ENCODE measurements at regions not wholly inside any gene's neighbourhood (a gene's known extent, or its start where the extent isn't known, plus 50 kb on each side); places are given as distances from the start of the nearest gene placed in this dataset.

- H4K20me1 ChIP-seq (ENCODE audit: insufficient read depth, low read length) = no peaks in the 10 kb centered on the region
- POLR2A ChIA-PET = no interaction called here
- H3K27ac ChIP-seq (ENCODE audit: extremely low read length, insufficient read depth, low read length) = no peak overlapping the region
- in situ Hi-C loops (cut with HindIII; ENCODE audit: extremely low pct_ligation_motif_present, low pct_unique_long_range_greater_than_20kb) = no loop called here
- no peak overlapping the region for H3K9ac ChIP-seq (ENCODE audit: insufficient read depth, low read depth, low read length)
- FAIRE-seq = no peak
- no peaks in the 10 kb centered on the region for H3K4me1 ChIP-seq (ENCODE audit: insufficient read depth, low read length)
- TF ChIP-seq ZNF839 (CRISPR knock-in tag; IDR thresholded peaks at IDR 0.05; ENCODE audit: borderline replicate concordance) = no peak
- no peak for TF ChIP-seq ZNF629 (CRISPR knock-in tag; conservative IDR thresholded peaks at IDR 0.05)
- TF ChIP-seq NFIC (IDR thresholded peaks at IDR 0.05; ENCODE audit: low read length) = no peak
- no peak for TF ChIP-seq MTA3 (CRISPR knock-in tag; IDR thresholded peaks at IDR 0.05)
- TF ChIP-seq, protein P1, sequence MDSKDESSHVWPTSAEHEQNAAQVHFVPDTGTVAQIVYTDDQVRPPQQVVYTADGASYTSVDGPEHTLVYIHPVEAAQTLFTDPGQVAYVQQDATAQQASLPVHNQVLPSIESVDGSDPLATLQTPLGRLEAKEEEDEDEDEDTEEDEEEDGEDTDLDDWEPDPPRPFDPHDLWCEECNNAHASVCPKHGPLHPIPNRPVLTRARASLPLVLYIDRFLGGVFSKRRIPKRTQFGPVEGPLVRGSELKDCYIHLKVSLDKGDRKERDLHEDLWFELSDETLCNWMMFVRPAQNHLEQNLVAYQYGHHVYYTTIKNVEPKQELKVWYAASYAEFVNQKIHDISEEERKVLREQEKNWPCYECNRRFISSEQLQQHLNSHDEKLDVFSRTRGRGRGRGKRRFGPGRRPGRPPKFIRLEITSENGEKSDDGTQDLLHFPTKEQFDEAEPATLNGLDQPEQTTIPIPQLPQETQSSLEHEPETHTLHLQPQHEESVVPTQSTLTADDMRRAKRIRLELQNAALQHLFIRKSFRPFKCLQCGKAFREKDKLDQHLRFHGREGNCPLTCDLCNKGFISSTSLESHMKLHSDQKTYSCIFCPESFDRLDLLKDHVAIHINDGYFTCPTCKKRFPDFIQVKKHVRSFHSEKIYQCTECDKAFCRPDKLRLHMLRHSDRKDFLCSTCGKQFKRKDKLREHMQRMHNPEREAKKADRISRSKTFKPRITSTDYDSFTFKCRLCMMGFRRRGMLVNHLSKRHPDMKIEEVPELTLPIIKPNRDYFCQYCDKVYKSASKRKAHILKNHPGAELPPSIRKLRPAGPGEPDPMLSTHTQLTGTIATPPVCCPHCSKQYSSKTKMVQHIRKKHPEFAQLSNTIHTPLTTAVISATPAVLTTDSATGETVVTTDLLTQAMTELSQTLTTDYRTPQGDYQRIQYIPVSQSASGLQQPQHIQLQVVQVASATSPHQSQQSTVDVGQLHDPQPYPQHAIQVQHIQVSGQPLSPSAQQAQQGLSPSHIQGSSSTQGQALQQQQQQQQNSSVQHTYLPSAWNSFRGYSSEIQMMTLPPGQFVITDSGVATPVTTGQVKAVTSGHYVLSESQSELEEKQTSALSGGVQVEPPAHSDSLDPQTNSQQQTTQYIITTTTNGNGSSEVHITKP (CRISPR knock-in tag; IDR thresholded peaks at IDR 0.05; ENCODE audit: low read depth) = no peak
- no peak for TF ChIP-seq ZNF570 (CRISPR knock-in tag; IDR thresholded peaks at IDR 0.05; ENCODE audit: borderline replicate concordance)
- no peak for TF ChIP-seq IKZF1 (IDR thresholded peaks at IDR 0.05)
- TF ChIP-seq, protein P2, sequence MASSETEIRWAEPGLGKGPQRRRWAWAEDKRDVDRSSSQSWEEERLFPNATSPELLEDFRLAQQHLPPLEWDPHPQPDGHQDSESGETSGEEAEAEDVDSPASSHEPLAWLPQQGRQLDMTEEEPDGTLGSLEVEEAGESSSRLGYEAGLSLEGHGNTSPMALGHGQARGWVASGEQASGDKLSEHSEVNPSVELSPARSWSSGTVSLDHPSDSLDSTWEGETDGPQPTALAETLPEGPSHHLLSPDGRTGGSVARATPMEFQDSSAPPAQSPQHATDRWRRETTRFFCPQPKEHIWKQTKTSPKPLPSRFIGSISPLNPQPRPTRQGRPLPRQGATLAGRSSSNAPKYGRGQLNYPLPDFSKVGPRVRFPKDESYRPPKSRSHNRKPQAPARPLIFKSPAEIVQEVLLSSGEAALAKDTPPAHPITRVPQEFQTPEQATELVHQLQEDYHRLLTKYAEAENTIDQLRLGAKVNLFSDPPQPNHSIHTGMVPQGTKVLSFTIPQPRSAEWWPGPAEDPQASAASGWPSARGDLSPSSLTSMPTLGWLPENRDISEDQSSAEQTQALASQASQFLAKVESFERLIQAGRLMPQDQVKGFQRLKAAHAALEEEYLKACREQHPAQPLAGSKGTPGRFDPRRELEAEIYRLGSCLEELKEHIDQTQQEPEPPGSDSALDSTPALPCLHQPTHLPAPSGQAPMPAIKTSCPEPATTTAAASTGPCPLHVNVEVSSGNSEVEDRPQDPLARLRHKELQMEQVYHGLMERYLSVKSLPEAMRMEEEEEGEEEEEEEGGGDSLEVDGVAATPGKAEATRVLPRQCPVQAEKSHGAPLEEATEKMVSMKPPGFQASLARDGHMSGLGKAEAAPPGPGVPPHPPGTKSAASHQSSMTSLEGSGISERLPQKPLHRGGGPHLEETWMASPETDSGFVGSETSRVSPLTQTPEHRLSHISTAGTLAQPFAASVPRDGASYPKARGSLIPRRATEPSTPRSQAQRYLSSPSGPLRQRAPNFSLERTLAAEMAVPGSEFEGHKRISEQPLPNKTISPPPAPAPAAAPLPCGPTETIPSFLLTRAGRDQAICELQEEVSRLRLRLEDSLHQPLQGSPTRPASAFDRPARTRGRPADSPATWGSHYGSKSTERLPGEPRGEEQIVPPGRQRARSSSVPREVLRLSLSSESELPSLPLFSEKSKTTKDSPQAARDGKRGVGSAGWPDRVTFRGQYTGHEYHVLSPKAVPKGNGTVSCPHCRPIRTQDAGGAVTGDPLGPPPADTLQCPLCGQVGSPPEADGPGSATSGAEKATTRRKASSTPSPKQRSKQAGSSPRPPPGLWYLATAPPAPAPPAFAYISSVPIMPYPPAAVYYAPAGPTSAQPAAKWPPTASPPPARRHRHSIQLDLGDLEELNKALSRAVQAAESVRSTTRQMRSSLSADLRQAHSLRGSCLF (CRISPR knock-in tag; IDR thresholded peaks at IDR 0.05; ENCODE audit: borderline replicate concordance) = no peak
- no peak for TF ChIP-seq HNRNPL (IDR thresholded peaks at IDR 0.05; ENCODE audit: low read depth, low read length)
- TF ChIP-seq MTA1 (CRISPR knock-in tag; IDR thresholded peaks at IDR 0.05; ENCODE audit: borderline replicate concordance) = no peak
- no peaks in the 10 kb centered on the region for H3K79me2 ChIP-seq (ENCODE audit: insufficient read depth, low read length)
- no TSS peak for BruUV-seq (replicated peaks)
- ATAC-seq = no peak
- CTCF ChIA-PET (ENCODE audit: low intra/inter-chr PET ratio, low total read pairs) = no interaction called here
- H3K36me3 ChIP-seq (replicated peaks in 1 of 2; ENCODE audit: control insufficient read depth in 1 of 2, insufficient read depth in 2 of 2, low read length in 2 of 2) = no peaks in the 10 kb centered on the region
- no peaks in the 10 kb centered on the region for H3K27me3 ChIP-seq (ENCODE audit: control insufficient read depth in 1 of 2, insufficient read depth in 2 of 2, low read length in 2 of 2)
- intact Hi-C loops (cut with micrococcal nuclease; ENCODE audit: unreplicated experiment) = no loop called here
- peaks cover 4% of the 10 kb centered on the region; the same call in 1 of the 2 replicates for H3K9me3 ChIP-seq (ENCODE audit: low read length)
- DNase-seq (ENCODE audit: low spot score) = no peak
- no peak overlapping the region for H3K4me2 ChIP-seq (ENCODE audit: low read depth, low read length)
- no peak overlapping the region for H2AFZ ChIP-seq (ENCODE audit: low read length)
- H3K4me3 ChIP-seq (replicated peaks in 1 of 3; ENCODE audit: insufficient read depth in 1 of 3, low read depth in 2 of 3, low read length in 3 of 3) = no peak overlapping the region
These were observed 602.9 kb downstream of the CSNK1G3 start for GRCh38 chr5:124114911-124115310.
